ENCODE measurements at regions not wholly inside any gene's neighbourhood (a gene's known extent, or its start where the extent isn't known, plus 50 kb on each side); places are given as distances from the start of the nearest gene placed in this dataset.

DNA sequence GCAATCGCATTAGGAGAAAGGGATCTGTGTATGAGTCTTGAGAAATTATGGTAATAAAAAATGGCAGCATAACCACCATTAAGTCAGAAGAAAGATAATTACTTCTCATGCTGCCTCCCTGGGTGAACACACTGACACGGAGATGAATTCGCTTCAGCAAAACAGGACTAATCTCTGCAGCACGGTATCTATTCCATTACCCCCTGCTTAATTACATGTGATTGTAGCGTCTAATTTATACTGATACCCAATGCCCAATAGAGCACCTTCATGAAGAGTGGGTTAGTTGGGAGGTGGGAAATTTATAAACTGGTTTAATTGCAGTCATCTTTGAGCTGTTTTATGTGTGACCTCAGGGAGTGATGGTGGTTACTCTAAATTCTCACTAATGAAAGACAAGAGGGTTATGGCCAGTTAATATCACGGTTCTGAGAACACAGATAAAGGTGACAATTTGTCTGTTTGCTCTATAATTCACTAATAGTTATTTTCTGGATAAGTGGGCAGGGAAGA, 476.2 kb upstream of the SULF2 start:
- DNase-seq: no peak

DNA sequence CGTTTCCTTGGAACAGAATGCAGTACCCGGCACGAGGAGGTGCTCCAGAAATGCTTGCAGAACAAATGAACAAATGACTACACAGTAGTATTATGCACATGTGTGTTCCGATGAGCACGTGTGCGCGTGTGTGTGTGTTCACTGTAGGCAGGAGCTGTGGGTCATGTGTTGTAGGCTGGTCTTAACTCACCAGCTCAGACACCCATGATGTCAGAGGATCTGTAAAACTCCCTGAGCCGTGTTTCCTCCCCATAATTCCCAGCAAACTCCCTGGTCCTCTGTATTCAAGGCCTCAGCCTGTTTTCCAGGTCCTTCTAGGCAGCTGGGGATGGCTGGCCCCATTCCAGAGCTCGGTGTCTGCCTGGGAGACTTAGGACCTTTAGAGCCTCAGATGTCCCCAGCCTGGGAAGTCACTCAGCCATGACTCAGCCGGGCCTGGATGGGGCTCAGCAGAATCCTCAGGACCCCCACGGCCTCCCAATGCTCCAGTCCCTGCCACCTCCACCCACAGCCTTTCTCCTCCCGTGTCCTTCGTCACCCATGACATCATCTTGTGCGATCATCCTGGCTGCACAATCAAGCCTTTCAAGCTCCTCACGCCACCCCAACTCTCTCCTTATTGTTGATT, 475.0 kb upstream of the SULF2 start:
- DNase-seq: peak; percentile 39

DNA sequence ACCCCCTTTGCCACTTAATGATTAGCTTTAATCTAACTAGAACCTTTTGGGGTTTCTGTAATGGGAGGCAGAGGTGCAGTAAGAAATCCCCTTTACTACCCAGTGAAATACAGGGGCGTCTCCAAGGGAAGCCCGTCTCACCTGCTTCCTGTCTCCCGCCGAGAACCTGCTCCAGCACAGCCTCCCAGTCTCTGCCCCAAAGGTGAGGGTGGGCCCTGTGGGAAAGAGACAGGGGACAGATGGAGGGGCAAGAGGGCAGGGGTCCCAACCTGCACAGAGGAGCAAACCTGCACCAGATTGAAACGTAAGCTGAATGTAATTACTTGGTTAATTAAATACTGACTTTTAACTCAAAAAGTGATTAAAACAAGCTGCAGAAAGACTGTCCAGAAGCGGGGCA, 474.2 kb upstream of the SULF2 start:
- no peak for DNase-seq

GRCh38 chr20:48257833-48258232, 472.6 kb upstream of the SULF2 start:
- no peak for DNase-seq

GRCh38 chr20:48247961-48248360, 462.7 kb upstream of the SULF2 start:
- no peak for DNase-seq

GRCh38 chr20:48246061-48246790, 460.9 kb upstream of the SULF2 start:
- no peak for DNase-seq

GRCh38 chr20:48242623-48243022, 457.3 kb upstream of the SULF2 start:
- DNase-seq: no peak

DNA sequence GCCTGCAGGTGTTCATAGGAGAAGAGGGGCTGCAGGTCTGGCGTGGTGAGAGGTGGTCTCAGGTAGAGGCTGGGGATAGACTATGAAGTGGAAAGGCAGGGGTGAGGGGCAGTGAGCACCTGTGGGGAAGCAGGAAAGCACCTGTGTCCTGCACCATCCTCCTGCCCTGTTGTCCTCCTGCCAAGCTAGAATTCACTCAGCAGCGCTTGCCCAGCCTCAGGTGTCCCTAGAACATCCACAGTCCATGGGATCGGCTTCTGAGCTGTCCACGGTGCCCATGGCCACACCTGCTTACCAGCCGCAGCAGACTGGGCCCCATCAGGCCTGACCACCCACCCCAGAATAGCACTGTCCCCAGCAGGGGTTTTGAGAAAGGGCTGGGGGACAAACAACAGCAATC, 456.2 kb upstream of the SULF2 start:
- DNase-seq: no peak

DNA sequence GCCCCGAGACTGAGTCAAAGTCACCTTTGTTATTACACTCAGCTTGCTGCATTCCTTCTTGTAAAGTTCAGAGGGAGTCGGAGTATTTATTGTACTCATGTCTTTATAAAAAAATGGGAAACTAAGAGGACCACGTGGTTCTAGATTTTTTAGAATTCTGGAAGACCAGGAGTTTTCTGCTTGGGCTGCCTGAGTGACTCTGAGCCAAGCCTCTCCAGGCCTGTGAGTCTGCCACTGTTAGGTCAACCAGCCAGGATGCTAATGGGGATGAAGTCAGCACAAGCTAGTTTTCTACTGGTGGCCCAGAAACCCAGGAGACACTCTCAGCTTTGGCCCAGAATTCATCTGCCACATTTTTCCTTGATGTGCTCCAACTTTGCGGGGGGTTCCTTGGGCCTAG, 453.5 kb upstream of the SULF2 start:
- no peak for DNase-seq

GRCh38 chr20:48238326-48238725, 453.0 kb upstream of the SULF2 start:
- no peak for DNase-seq

DNA sequence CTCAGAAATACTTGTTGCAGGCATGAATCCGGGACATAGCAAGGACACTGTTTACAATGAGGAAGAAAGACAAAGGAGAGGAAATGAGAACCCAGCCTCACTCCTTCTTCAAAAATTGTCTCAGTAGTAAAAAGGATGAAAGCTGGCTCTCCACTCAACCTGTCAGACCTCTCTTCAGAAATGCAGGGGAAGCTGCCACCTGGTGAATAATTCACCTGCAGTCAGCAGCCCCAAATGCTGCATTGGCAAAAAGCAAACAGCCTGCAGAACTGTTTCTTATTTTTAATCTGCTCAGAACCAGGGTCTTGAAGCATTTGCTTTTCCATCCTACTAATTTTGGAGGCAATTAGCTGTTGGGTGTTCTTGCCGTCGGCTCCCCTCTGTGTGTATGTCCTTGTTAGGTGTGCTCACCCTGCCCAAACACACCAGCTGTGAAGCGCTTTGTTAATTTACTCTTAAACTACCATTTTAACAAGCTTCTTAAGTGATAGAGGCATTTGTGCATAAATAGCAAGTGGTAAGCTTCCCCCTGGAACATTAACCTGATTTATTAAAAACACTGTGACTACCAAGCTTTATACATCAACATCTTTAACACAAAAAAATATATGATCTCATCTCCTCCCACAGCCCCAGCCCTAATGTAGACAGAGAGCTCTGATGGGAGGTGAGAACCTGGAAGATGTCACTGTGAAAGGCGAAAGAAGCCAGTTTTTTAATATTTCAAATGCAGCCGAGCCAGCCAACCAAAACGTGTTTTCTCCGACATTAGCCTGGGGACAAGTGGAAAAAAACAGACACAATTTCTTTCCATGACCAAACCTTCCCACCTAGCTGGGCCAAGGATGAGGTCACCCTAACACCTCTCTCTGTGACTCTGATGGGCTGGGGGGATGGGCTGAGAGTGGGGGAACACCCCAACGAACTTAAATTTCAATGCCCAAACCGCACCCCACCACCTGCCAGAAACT, 451.0 kb upstream of the SULF2 start:
- DNase-seq: peak; percentile 39

DNA sequence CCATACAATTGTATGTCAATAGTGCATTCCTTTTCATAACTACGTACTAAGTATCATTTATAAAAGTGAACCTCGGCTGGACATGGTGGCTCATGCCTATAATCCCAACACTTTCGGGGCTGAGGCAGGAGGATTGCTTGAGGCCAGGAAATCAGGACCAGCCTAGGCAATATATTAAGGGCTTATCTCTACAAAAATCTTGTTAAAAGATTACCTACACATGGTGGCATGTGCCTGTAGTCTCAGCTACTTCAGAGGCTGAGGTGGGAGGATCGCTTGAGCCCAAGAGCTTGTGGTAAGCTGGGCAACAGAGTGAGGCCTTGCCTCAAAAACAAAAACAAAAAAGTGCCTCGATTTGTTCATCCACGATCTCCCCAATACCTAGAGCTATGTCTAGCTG, 449.7 kb upstream of the SULF2 start:
- DNase-seq: no peak

DNA sequence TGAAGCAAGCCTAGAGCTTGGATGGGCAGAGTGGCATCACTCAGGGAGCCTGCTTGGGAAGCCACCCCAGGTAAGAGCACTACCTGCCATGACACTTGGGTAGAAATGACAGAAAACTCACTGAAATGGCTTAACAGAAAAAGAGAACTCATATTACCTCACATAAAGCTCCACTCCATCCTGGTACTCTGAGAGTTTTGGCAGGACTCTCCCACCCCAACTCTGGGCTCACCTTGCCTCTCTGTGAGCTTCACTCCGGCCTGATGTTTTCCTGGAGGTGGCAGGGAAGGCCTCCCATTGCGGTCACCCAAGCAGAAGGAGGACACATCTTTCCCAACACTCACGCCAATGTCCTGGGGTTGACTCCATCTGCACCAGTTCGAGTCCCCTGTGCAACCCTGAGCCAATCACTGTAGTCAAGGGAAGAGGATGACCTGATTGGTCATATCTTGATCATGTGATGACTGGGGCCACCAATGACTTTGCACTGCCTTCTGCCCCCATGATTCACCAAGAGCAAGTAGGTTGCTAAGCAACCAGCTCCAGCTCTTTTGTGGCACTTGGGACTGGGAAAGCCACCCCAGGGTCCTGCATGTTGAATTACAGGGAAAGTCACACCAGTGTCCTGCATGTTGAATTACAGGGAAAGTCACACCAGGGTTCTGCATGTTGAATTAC, 446.1 kb upstream of the SULF2 start:
- no peak for DNase-seq

DNA sequence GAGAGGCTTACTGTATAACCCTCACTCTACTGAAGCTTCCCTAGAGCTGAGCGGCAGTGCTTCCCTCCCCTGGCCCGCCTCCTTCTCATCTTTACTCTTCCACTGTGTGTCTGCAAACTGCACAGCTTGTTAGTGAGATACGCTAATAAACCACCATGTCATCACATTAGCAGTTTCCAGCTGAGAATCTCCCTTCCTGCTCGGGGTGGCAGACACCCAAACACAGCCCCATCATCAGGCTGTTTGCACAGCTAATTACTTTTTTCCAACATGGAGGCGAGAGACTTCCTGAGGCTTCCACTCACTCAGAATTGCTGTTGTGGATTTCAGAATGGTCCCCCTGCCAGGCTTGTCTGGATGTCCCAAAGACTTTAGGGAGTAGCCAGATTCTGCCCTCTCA, 444.9 kb upstream of the SULF2 start:
- DNase-seq: no peak

GRCh38 chr20:48227381-48227780, 442.1 kb upstream of the SULF2 start:
- DNase-seq: no peak

DNA sequence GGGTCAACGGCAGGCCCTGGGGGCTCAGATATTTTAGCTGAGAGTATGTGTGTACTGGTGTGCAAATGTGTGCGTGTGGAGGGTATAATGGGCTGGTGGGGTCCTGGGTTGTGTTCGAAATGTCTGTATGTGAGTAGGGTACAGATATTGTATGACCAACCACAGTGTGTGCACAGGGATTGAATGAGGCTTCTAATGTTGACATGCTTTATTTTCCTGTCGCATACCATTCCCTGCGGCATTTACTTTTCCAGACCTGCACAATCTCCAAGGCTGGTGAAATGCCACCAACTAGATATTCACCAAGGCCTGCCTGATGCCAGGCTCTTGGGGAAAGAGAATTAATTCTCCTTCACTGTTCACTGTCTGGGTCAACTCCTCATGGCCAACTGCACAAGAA, 441.4 kb upstream of the SULF2 start:
- DNase-seq: no peak

GRCh38 chr20:48224533-48225050, 439.3 kb upstream of the SULF2 start:
- DNase-seq: no peak

DNA sequence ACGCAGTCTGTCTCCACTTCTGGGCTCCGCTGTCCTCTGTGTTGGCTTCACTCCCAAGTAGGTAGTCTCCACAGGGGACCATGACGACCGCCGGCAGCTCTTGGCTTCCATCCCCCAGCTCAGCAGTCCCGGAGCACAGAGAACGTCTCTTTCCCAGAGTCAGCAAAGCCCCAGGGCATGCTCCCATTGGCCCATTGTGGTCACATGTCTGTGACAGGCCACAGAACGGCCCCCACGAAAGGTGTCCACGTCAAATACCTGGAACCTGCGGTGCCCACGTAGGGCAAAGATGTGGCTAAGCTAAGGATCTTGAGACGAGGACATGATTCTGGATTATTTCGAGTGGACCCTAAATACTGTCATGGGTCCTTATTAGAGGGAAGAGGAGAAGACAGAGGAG, 438.4 kb upstream of the SULF2 start:
- DNase-seq: no peak

DNA sequence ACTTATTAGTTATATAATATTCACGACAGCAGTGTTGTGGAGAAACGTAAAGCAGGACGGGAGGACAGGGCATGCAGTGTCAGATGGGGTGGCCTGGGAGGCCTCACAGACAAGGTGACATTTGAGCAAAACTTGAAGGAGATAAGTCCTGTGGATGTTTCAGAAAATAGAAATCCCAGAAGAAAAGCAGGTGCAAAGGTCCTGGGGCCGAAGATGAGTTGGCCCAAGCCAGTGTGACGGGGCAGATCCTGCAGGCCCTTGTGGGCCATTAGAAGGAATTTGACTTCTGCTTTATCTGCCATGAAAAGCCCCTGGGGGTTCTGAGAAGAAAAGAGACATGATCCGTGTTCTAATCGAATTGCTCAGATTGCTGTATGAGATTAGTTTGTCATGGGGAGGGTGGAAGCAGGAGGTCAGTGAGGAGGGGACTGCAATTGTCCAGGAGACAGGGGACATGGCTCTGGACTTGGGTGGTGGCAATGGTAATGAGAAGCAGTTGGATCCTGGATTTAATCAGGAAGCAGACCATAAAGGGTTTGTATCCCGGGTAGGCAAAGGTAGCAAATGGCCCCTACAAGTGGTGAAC, 437.4 kb upstream of the SULF2 start:
- no peak for DNase-seq

GRCh38 chr20:48220033-48220633, 434.9 kb upstream of the SULF2 start:
- no peak for DNase-seq

- DNase-seq: no peak
Observed at GRCh38 chr20:48219306-48219705, 434.0 kb upstream of the SULF2 start.

DNA sequence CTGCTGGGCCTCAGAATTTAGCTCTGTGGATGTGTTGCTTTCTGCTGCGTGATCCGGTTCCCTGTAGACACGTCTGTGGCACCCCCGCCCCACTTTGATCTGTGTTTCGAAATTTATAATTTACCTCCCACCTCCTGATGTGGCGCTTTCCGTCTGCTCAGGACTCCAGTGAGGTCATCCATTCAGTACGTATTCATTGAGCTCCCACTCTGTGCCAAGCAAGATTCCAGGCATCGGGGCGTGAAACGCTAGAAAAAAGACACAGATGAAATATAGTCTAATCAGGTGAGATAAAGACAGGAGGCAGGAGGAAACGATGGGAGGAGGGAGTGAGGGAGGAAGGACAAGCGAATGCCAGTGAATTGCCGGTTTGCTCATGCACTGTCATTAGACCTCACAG, 431.9 kb upstream of the SULF2 start:
- DNase-seq: no peak

Measured in NCI-H345 (cell line).